Neural cell (in vitro differentiated cells): ENCODE measurements at regions not wholly inside any gene's neighbourhood (a gene's known extent, or its start where the extent isn't known, plus 50 kb on each side); places are given as distances from the start of the nearest gene placed in this dataset.

ENCODE experiments used
- H2AFZ ChIP-seq: fragments of 200-600, 300-800 bp; sonication (generic), shearing (Covaris generic); 2 replicates; pipeline ENCODE4 v1.6.0; 2014; ENCODE audit warnings: low read depth, mild to moderate bottlenecking, antibody characterized with exemption, low read length, moderate library complexity
- H3F3A ChIP-seq: fragments of 200-600 bp; shearing (Covaris generic); 2 replicates; pipeline ENCODE4 v1.6.1; 2016; ENCODE audit warnings: mild to moderate bottlenecking, moderate library complexity, mixed read lengths, antibody characterized with exemption, low read length; ENCODE audit not compliant: insufficient read depth, poor library complexity, severe bottlenecking
- H3K27ac ChIP-seq: fragments of 200-600, 300-800 bp; sonication (generic), shearing (Covaris generic); 2 replicates; pipeline ENCODE4 v1.5.1; 2014; ENCODE audit warnings: mild to moderate bottlenecking, low read length, moderate library complexity
- H3K27me3 ChIP-seq: fragments of 300-800, 200-600 bp; sonication (generic), shearing (Covaris generic); 2 replicates; pipeline ENCODE4 v1.6.0; 2014; ENCODE audit warnings: mild to moderate bottlenecking, low read depth, low read length, moderate library complexity; ENCODE audit not compliant: insufficient read depth
- H3K36me3 ChIP-seq: fragments of 300-800, 200-600 bp; sonication (generic), shearing (Covaris generic); 2 replicates; pipeline ENCODE4 v1.5.1; 2014; ENCODE audit warnings: mild to moderate bottlenecking, antibody characterized with exemption, low read length, moderate library complexity; ENCODE audit not compliant: insufficient read depth
- H3K4me2 ChIP-seq: fragments of 300-800, 200-600 bp; sonication (generic), shearing (Covaris generic); 2 replicates; pipeline ENCODE4 v1.6.0; 2014; ENCODE audit warnings: mild to moderate bottlenecking, low read length
- H3K4me3 ChIP-seq: fragments of 300-800, 200-600 bp; sonication (generic), shearing (Covaris generic); 2 replicates; pipeline ENCODE4 v1.5.1; 2014; ENCODE audit warnings: mild to moderate bottlenecking, low read length, moderate library complexity
- H3K79me2 ChIP-seq: fragments of 200-600 bp; shearing (Covaris generic); replicated peaks from 2 replicates; pipeline ENCODE4 v1.6.0; 2014; ENCODE audit warnings: mild to moderate bottlenecking, low read length, moderate library complexity; ENCODE audit not compliant: insufficient read depth
- H3K9ac ChIP-seq: fragments of 300-800, 200-600 bp; sonication (generic), shearing (Covaris generic); 2 replicates; pipeline ENCODE4 v1.6.1; 2016; ENCODE audit warnings: mild to moderate bottlenecking, low read length, mixed read lengths
- H3K9me2 ChIP-seq: fragments of 200-600 bp; shearing (Covaris generic); 2 replicates; pipeline ENCODE4 v1.6.1; 2016; ENCODE audit warnings: mild to moderate bottlenecking, low read length, mixed read lengths; ENCODE audit not compliant: insufficient read depth
- H3K9me3 ChIP-seq: fragments of 200-600, 300-800 bp; sonication (generic), shearing (Covaris generic); 2 replicates; pipeline ENCODE4 v1.6.1; 2016; ENCODE audit warnings: mild to moderate bottlenecking, mixed run types, low read length, moderate library complexity, mixed read lengths
- H4K20me1 ChIP-seq: fragments of 200-600 bp; shearing (Covaris generic); 2 replicates; pipeline ENCODE4 v1.6.1; 2016; ENCODE audit warnings: mild to moderate bottlenecking, mixed run types; ENCODE audit not compliant: insufficient read depth
- CTCF ChIP-seq: fragments of 450-650 bp; IDR thresholded peaks from 2 replicates; pipeline ENCODE4 v1.5.1; 2014; ENCODE audit warnings: antibody characterized with exemption, mild to moderate bottlenecking, moderate library complexity; ENCODE audit not compliant: poor library complexity, severe bottlenecking
- EP300 ChIP-seq: fragments of 450-650 bp; conservative IDR thresholded peaks from 2 replicates; pipeline ENCODE4 v1.6.1; 2014; ENCODE audit warnings: antibody characterized with exemption, mild to moderate bottlenecking, moderate library complexity; ENCODE audit not compliant: poor library complexity, severe bottlenecking
- EZH2 ChIP-seq: fragments of 200-600, 300-800 bp; shearing (Covaris generic), sonication (generic); IDR thresholded peaks from 2 replicates; pipeline ENCODE4 v1.6.1; 2014; ENCODE audit warnings: antibody characterized with exemption, low read length, borderline replicate concordance, mild to moderate bottlenecking; ENCODE audit not compliant: insufficient read depth, poor library complexity, severe bottlenecking
- MXI1 ChIP-seq: fragments of 450-650 bp; conservative IDR thresholded peaks from 2 replicates; pipeline ENCODE4 v1.6.1; 2014; ENCODE audit warnings: antibody characterized with exemption, mild to moderate bottlenecking; ENCODE audit not compliant: poor library complexity, severe bottlenecking
- POLR2AphosphoS5 ChIP-seq: IDR thresholded peaks from 2 replicates; pipeline ENCODE4 v1.6.1; 2012
- RAD21 ChIP-seq: fragments of 450-650 bp; conservative IDR thresholded peaks from 2 replicates; pipeline ENCODE4 v1.6.1; 2014; ENCODE audit warnings: antibody characterized with exemption, mild to moderate bottlenecking, moderate library complexity
- SMC3 ChIP-seq: fragments of 450-650 bp; conservative IDR thresholded peaks from 2 replicates; pipeline ENCODE4 v1.6.1; 2014; ENCODE audit warnings: antibody characterized with exemption, mild to moderate bottlenecking, moderate library complexity; ENCODE audit not compliant: poor library complexity
- TAF1 ChIP-seq: IDR thresholded peaks from 2 replicates; pipeline ENCODE4 v1.6.1; 2012; ENCODE audit warnings: low read depth
- TF ChIP-seq, protein P1 (sequence below): IDR thresholded peaks from 2 replicates; pipeline ENCODE4 v1.6.1; 2012; ENCODE audit warnings: borderline replicate concordance

- no peak for TF ChIP-seq MXI1
- no peak for TF ChIP-seq EP300
- no peak for TF ChIP-seq RAD21
- H3K27ac ChIP-seq, result no peak overlapping the region
- no peak overlapping the region for H3K4me3 ChIP-seq
- no peaks in the 10 kb centered on the region for H3K79me2 ChIP-seq
- H2AFZ ChIP-seq, result no peak overlapping the region
- H3K9me3 ChIP-seq, result peaks cover 11% of the 10 kb centered on the region
- H3K9ac ChIP-seq, result no peak overlapping the region
- H3K9me2 ChIP-seq, result no peaks in the 10 kb centered on the region
- H3K36me3 ChIP-seq, result no peaks in the 10 kb centered on the region
- no peaks in the 10 kb centered on the region for H3K27me3 ChIP-seq
- H4K20me1 ChIP-seq, result no peaks in the 10 kb centered on the region
- no peak overlapping the region for H3K4me2 ChIP-seq
- no peaks in the 10 kb centered on the region for H3F3A ChIP-seq
These were observed 307.4 kb downstream of the GRIA2 start for GRCh38 chr4:157527954-157528353.

DNA sequence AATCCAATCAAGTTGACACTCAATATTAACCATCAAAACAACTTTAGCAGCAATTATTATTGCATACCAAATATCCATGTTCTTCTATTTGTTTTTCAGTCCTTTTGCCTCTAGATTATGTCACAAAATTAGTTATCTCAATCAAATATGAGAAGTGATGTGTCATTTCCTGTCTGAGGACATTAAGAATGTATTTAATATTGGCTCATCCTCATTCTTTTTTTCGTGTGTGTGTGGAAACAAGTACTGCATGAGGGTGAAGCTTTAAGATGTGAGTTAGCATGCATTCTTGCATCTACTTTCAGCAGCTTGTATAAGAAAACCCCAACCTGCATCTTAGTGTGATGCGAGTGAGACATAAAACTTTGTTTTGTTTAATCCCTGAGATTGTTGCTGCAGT is 301.4 kb downstream of the GRIA2 start:
- Histone ChIP-seq H3K9ac (no peak overlapping the region), H3K9me2 (no peaks in the 10 kb centered on the region), H3K9me3 (peaks cover 7% of the 10 kb centered on the region), H3K4me3 (no peak overlapping the region), H3F3A (no peaks in the 10 kb centered on the region), H3K79me2 (no peaks in the 10 kb centered on the region), H3K4me2 (no peak overlapping the region), H3K36me3 (no peaks in the 10 kb centered on the region), H2AFZ (no peak overlapping the region), H3K27me3 (no peaks in the 10 kb centered on the region), H3K27ac (no peak overlapping the region), H4K20me1 (no peaks in the 10 kb centered on the region)
- TF ChIP-seq EZH2 (no peak), SMC3 (no peak), EP300 (no peak), POLR2AphosphoS5 (no peak), CTCF (no peak), TAF1 (no peak), MXI1 (no peak), RAD21 (no peak)
- TF ChIP-seq, protein P1, sequence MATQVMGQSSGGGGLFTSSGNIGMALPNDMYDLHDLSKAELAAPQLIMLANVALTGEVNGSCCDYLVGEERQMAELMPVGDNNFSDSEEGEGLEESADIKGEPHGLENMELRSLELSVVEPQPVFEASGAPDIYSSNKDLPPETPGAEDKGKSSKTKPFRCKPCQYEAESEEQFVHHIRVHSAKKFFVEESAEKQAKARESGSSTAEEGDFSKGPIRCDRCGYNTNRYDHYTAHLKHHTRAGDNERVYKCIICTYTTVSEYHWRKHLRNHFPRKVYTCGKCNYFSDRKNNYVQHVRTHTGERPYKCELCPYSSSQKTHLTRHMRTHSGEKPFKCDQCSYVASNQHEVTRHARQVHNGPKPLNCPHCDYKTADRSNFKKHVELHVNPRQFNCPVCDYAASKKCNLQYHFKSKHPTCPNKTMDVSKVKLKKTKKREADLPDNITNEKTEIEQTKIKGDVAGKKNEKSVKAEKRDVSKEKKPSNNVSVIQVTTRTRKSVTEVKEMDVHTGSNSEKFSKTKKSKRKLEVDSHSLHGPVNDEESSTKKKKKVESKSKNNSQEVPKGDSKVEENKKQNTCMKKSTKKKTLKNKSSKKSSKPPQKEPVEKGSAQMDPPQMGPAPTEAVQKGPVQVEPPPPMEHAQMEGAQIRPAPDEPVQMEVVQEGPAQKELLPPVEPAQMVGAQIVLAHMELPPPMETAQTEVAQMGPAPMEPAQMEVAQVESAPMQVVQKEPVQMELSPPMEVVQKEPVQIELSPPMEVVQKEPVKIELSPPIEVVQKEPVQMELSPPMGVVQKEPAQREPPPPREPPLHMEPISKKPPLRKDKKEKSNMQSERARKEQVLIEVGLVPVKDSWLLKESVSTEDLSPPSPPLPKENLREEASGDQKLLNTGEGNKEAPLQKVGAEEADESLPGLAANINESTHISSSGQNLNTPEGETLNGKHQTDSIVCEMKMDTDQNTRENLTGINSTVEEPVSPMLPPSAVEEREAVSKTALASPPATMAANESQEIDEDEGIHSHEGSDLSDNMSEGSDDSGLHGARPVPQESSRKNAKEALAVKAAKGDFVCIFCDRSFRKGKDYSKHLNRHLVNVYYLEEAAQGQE, result no peak

DNA sequence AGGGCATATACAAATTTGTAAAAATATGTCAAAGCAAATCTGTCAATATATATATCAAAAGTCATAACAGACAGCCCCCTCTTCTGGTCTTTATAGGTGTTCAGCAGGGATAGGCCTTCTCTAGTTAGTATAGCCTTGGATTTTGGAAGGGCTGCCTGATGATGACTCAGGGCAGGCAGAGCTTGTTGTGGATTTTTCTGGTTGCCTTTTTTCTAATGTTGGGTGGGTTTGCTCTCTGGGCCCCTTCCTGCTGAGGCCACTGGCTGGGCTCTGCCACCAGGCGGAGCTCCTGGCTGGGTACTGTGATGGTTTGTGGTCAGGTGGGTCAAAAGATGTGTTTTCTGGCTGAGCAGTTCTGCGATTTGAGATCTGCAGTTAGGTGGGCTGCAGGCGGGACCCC is 294.2 kb downstream of the GRIA2 start:
- Histone ChIP-seq H3K36me3 (no peaks in the 10 kb centered on the region), H3K79me2 (no peaks in the 10 kb centered on the region), H4K20me1 (no peaks in the 10 kb centered on the region), H3K27ac (no peak overlapping the region), H3K4me2 (no peak overlapping the region), H3K9ac (no peak overlapping the region), H3K4me3 (no peak overlapping the region), H3F3A (no peaks in the 10 kb centered on the region), H3K9me3 (no peaks in the 10 kb centered on the region), H3K9me2 (no peaks in the 10 kb centered on the region), H2AFZ (no peak overlapping the region), H3K27me3 (no peaks in the 10 kb centered on the region)
- TF ChIP-seq CTCF (no peak), EP300 (no peak), RAD21 (no peak)
